HEK293 (cell line): ENCODE measurements at regions not wholly inside any gene's neighbourhood (a gene's known extent, or its start where the extent isn't known, plus 50 kb on each side); places are given as distances from the start of the nearest gene placed in this dataset.
A peak's percentile ranks its signal among the peaks of the same experiment; 100 is the strongest.

Source experiments
- GLIS1 ChIP-seq: fragments of 450-650 bp; formaldehyde crosslinking; IDR thresholded peaks from 2 replicates; pipeline ENCODE4 v1.5.1; 2016; ENCODE audit warnings: missing biosample characterization, missing genetic modification characterization
- KLF9 ChIP-seq: fragments of 450-650 bp; formaldehyde crosslinking; IDR thresholded peaks from 2 replicates; pipeline ENCODE4 v1.5.1; 2016; ENCODE audit warnings: missing biosample characterization, missing genetic modification characterization, low read depth
- PRDM6 ChIP-seq: fragments of 450-650 bp; formaldehyde crosslinking; IDR thresholded peaks from 2 replicates; pipeline ENCODE4 v1.5.1; 2017; ENCODE audit warnings: missing biosample characterization, missing genetic modification characterization
- RBAK ChIP-seq: fragments of 450-650 bp; formaldehyde crosslinking; IDR thresholded peaks from 2 replicates; pipeline ENCODE4 v1.5.1; 2016; ENCODE audit warnings: missing biosample characterization, missing genetic modification characterization
- REST ChIP-seq: fragments of 450-650 bp; formaldehyde crosslinking; IDR thresholded peaks from 2 replicates; pipeline ENCODE4 v1.5.1; 2016; ENCODE audit warnings: missing biosample characterization, missing genetic modification characterization
- YY1 ChIP-seq: fragments of 450-650 bp; formaldehyde crosslinking; IDR thresholded peaks from 2 replicates; pipeline ENCODE4 v1.5.1; 2018; ENCODE audit warnings: missing biosample characterization, missing genetic modification characterization
- ZBTB20 ChIP-seq: fragments of 450-650 bp; formaldehyde crosslinking; IDR thresholded peaks from 2 replicates; pipeline ENCODE4 v1.5.1; 2016; ENCODE audit warnings: missing biosample characterization, missing genetic modification characterization
- ZBTB21 ChIP-seq: fragments of 450-650 bp; formaldehyde crosslinking; IDR thresholded peaks from 2 replicates; pipeline ENCODE4 v1.5.1; 2017; ENCODE audit warnings: missing biosample characterization, missing genetic modification characterization
- ZBTB48 ChIP-seq: fragments of 450-650 bp; formaldehyde crosslinking; IDR thresholded peaks from 2 replicates; pipeline ENCODE4 v1.5.1; 2016; ENCODE audit warnings: missing biosample characterization, missing genetic modification characterization
- ZIC2 ChIP-seq: fragments of 450-650 bp; formaldehyde crosslinking; IDR thresholded peaks from 2 replicates; pipeline ENCODE4 v1.5.1; 2016; ENCODE audit warnings: missing biosample characterization, missing genetic modification characterization
- ZNF121 ChIP-seq: fragments of 450-650 bp; formaldehyde crosslinking; IDR thresholded peaks from 2 replicates; pipeline ENCODE4 v1.5.1; 2016; ENCODE audit warnings: missing biosample characterization, missing genetic modification characterization
- ZNF133 ChIP-seq: fragments of 450-650 bp; formaldehyde crosslinking; IDR thresholded peaks from 2 replicates; pipeline ENCODE4 v1.5.1; 2016; ENCODE audit warnings: missing biosample characterization, missing genetic modification characterization
- ZNF146 ChIP-seq: fragments of 450-650 bp; formaldehyde crosslinking; IDR thresholded peaks from 2 replicates; pipeline ENCODE4 v1.5.1; 2016; ENCODE audit warnings: missing biosample characterization, missing genetic modification characterization
- ZNF175 ChIP-seq: fragments of 450-650 bp; formaldehyde crosslinking; IDR thresholded peaks from 2 replicates; pipeline ENCODE4 v1.5.1; 2016; ENCODE audit warnings: missing biosample characterization, missing genetic modification characterization
- ZNF214 ChIP-seq: fragments of 450-650 bp; formaldehyde crosslinking; IDR thresholded peaks from 2 replicates; pipeline ENCODE4 v1.5.1; 2017; ENCODE audit warnings: missing biosample characterization, mild to moderate bottlenecking, missing genetic modification characterization, borderline replicate concordance
- ZNF280C ChIP-seq: fragments of 450-650 bp; formaldehyde crosslinking; IDR thresholded peaks from 2 replicates; pipeline ENCODE4 v1.5.1; 2016; ENCODE audit warnings: missing biosample characterization, missing genetic modification characterization
- ZNF335 ChIP-seq: fragments of 450-650 bp; formaldehyde crosslinking; conservative IDR thresholded peaks from 2 replicates; pipeline ENCODE4 v1.5.1; 2016; ENCODE audit warnings: missing biosample characterization, missing genetic modification characterization
- ZNF350 ChIP-seq: fragments of 450-650 bp; formaldehyde crosslinking; IDR thresholded peaks from 2 replicates; pipeline ENCODE4 v1.5.0; 2017; ENCODE audit warnings: missing biosample characterization, mild to moderate bottlenecking, missing genetic modification characterization
- ZNF366 ChIP-seq: fragments of 450-650 bp; formaldehyde crosslinking; conservative IDR thresholded peaks from 2 replicates; pipeline ENCODE4 v1.5.1; 2016; ENCODE audit warnings: missing biosample characterization, missing genetic modification characterization
- ZNF529 ChIP-seq: fragments of 450-650 bp; formaldehyde crosslinking; IDR thresholded peaks from 2 replicates; pipeline ENCODE4 v1.5.1; 2017; ENCODE audit warnings: missing genetic modification characterization, missing biosample characterization; ENCODE audit not compliant: insufficient replicate concordance
- ZNF654 ChIP-seq: fragments of 450-650 bp; formaldehyde crosslinking; IDR thresholded peaks from 2 replicates; pipeline ENCODE4 v1.5.1; 2016; ENCODE audit warnings: low read depth, missing biosample characterization, missing genetic modification characterization
- ZNF670 ChIP-seq: fragments of 450-650 bp; formaldehyde crosslinking; IDR thresholded peaks from 2 replicates; pipeline ENCODE4 v1.5.1; 2016; ENCODE audit warnings: missing biosample characterization, missing genetic modification characterization, low read depth
- ZNF76 ChIP-seq: fragments of 450-650 bp; formaldehyde crosslinking; IDR thresholded peaks from 2 replicates; pipeline ENCODE4; 2016; ENCODE audit warnings: low read depth, missing biosample characterization, missing genetic modification characterization, borderline replicate concordance
- ZNF791 ChIP-seq: fragments of 450-650 bp; formaldehyde crosslinking; IDR thresholded peaks from 2 replicates; pipeline ENCODE4 v1.5.1; 2016; ENCODE audit warnings: missing biosample characterization, missing genetic modification characterization
- ZNF843 ChIP-seq: fragments of 450-650 bp; formaldehyde crosslinking; IDR thresholded peaks from 2 replicates; pipeline ENCODE4 v1.5.1; 2016; ENCODE audit warnings: missing biosample characterization, missing genetic modification characterization
- ZSCAN18 ChIP-seq: fragments of 450-650 bp; formaldehyde crosslinking; IDR thresholded peaks from 2 replicates; pipeline ENCODE4 v1.5.1; 2016; ENCODE audit warnings: missing biosample characterization, missing genetic modification characterization
- TF ChIP-seq, protein P1 (sequence below): fragments of 450-650 bp; formaldehyde crosslinking; IDR thresholded peaks from 2 replicates; pipeline ENCODE4 v1.5.1; 2016; ENCODE audit warnings: missing biosample characterization, missing genetic modification characterization
- TF ChIP-seq, protein P2 (sequence below): fragments of 450-650 bp; formaldehyde crosslinking; IDR thresholded peaks from 2 replicates; pipeline ENCODE4 v1.5.1; 2017; ENCODE audit warnings: missing biosample characterization, missing genetic modification characterization

- TF ChIP-seq PRDM6 (tag by site-specific recombination) = no peak
- peak; percentile 91 for TF ChIP-seq ZNF335 (tag by site-specific recombination)
- TF ChIP-seq ZNF133 (tag by site-specific recombination) = no peak
- no peak; the same call in 1 of the 2 replicates for TF ChIP-seq ZBTB21
- TF ChIP-seq GLIS1 (tag by site-specific recombination) = peak; percentile 74
- no peak for TF ChIP-seq ZNF280C (tag by site-specific recombination)
- no peak for TF ChIP-seq RBAK
- no peak for TF ChIP-seq ZNF146 (tag by site-specific recombination)
- TF ChIP-seq ZNF214 (tag by site-specific recombination) = no peak
- TF ChIP-seq ZBTB20 = no peak; the same call in 1 of the 2 replicates
- TF ChIP-seq ZNF529 (tag by site-specific recombination) = no peak
- TF ChIP-seq, protein P1, sequence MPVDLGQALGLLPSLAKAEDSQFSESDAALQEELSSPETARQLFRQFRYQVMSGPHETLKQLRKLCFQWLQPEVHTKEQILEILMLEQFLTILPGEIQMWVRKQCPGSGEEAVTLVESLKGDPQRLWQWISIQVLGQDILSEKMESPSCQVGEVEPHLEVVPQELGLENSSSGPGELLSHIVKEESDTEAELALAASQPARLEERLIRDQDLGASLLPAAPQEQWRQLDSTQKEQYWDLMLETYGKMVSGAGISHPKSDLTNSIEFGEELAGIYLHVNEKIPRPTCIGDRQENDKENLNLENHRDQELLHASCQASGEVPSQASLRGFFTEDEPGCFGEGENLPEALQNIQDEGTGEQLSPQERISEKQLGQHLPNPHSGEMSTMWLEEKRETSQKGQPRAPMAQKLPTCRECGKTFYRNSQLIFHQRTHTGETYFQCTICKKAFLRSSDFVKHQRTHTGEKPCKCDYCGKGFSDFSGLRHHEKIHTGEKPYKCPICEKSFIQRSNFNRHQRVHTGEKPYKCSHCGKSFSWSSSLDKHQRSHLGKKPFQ (tag by site-specific recombination) = no peak
- peak; percentile 100 for TF ChIP-seq ZNF654 (tag by site-specific recombination)
- TF ChIP-seq ZNF791 (tag by site-specific recombination) = no peak
- TF ChIP-seq, protein P2, sequence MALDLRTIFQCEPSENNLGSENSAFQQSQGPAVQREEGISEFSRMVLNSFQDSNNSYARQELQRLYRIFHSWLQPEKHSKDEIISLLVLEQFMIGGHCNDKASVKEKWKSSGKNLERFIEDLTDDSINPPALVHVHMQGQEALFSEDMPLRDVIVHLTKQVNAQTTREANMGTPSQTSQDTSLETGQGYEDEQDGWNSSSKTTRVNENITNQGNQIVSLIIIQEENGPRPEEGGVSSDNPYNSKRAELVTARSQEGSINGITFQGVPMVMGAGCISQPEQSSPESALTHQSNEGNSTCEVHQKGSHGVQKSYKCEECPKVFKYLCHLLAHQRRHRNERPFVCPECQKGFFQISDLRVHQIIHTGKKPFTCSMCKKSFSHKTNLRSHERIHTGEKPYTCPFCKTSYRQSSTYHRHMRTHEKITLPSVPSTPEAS (tag by site-specific recombination) = 0 out of 2 replicates have a peak, but pooled peaks have one; percentile 41
- no peak for TF ChIP-seq ZNF350 (tag by site-specific recombination)
- TF ChIP-seq ZNF76 = 0 out of 2 replicates have a peak, but pooled peaks have one; percentile 64
- no peak for TF ChIP-seq KLF9 (tag by site-specific recombination)
- no peak for TF ChIP-seq ZNF175 (tag by site-specific recombination)
- TF ChIP-seq REST (tag by site-specific recombination) = no peak
- no peak for TF ChIP-seq ZSCAN18 (tag by site-specific recombination)
- TF ChIP-seq ZNF843 (tag by site-specific recombination) = peak; percentile 43
- 0 out of 2 replicates have a peak, but pooled peaks have one; percentile 17 for TF ChIP-seq ZNF121 (tag by site-specific recombination)
- peak; percentile 95 for TF ChIP-seq YY1 (tag by site-specific recombination)
- TF ChIP-seq ZNF670 = no peak
- no peak for TF ChIP-seq ZBTB48
- peak; percentile 87 for TF ChIP-seq ZIC2
- no peak for TF ChIP-seq ZNF366
Measured at GRCh38 chrX:115949900-115950822, 220.4 kb upstream of the AGTR2 start (continued).
